HUES48 (cell line): ENCODE measurements at regions not wholly inside any gene's neighbourhood (a gene's known extent, or its start where the extent isn't known, plus 50 kb on each side); places are given as distances from the start of the nearest gene placed in this dataset.

Experiments used
- H3K27ac ChIP-seq: one replicate; pipeline ENCODE4 v1.7.0; 2013; ENCODE audit warnings: low read depth, low read length, inconsistent platforms
- H3K27me3 ChIP-seq: 2 replicates; pipeline ENCODE4 v1.6.1; 2013; ENCODE audit warnings: mild to moderate bottlenecking, low read length; ENCODE audit not compliant: control insufficient read depth, insufficient read depth
- H3K36me3 ChIP-seq: 2 replicates; pipeline ENCODE4 v1.6.1; 2013; ENCODE audit warnings: low read length; ENCODE audit not compliant: control insufficient read depth, insufficient read depth
- H3K4me1 ChIP-seq: 2 replicates; pipeline ENCODE4 v1.6.1; 2013; ENCODE audit warnings: mild to moderate bottlenecking, low read length; ENCODE audit not compliant: control insufficient read depth, insufficient read depth
- H3K4me3 ChIP-seq: 2 replicates; pipeline ENCODE4 v1.5.1; 2013; ENCODE audit warnings: mild to moderate bottlenecking, low read depth, low read length
- H3K9ac ChIP-seq: 2 replicates; pipeline ENCODE4 v1.6.1; 2013; ENCODE audit warnings: mild to moderate bottlenecking, low read depth, low read length, moderate library complexity
- H3K9me3 ChIP-seq: 2 replicates; pipeline ENCODE4 v1.6.1; 2013; ENCODE audit warnings: low read length; ENCODE audit not compliant: control insufficient read depth, insufficient read depth

DNA sequence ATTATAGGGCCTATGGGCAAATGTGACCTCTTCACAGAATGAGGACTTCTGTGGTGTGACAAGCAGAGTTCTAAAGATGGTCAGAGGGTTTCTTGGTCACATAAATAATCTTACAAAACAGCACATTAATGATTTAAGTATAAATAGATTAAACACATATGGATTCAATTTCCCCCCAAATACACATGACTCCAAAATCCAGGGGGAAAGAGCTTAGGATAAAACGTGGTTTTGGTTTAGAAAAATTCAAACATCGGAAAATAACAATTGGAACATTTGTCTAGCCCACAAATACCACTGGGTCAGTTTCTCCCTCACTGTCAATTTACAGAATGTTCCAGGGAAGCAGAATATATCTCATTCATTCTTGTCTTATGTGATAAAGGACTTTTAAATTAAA lies 283.1 kb downstream of the COG6 start:
- peaks cover 8% of the 10 kb centered on the region for H3K4me1 ChIP-seq
- H3K4me3 ChIP-seq = no peak overlapping the region
- H3K27me3 ChIP-seq = peaks cover 3% of the 10 kb centered on the region; the same call in 1 of the 2 replicates
- no peaks in the 10 kb centered on the region for H3K36me3 ChIP-seq
- no peak overlapping the region for H3K27ac ChIP-seq
- H3K9ac ChIP-seq = no peak overlapping the region
- H3K9me3 ChIP-seq = no peaks in the 10 kb centered on the region

DNA sequence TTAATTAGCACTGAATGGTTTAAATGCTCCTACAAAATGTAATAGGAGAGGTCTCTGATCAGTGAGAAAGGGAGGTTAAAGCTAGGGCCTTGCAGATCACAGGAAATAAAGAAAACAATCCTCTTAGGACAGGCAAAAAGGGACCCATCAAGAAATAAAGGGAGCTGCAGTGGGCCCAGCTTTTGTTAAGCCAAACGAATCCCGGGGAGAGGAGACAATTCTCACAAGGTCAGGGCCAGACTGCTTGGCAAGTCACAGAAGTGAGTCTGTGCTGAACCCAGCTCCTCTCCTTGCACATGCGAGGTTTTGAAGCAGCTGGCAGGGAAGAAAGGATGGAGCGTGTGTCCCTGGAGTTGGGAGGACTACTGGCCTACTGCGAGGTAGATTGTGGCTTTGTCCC lies 285.8 kb downstream of the COG6 start:
- no peaks in the 10 kb centered on the region for H3K36me3 ChIP-seq
- H3K4me1 ChIP-seq = peaks cover 8% of the 10 kb centered on the region
- no peaks in the 10 kb centered on the region for H3K9me3 ChIP-seq
- no peak overlapping the region for H3K9ac ChIP-seq
- H3K27me3 ChIP-seq = peaks cover 3% of the 10 kb centered on the region; the same call in 1 of the 2 replicates
- no peak overlapping the region for H3K27ac ChIP-seq
- no peak overlapping the region for H3K4me3 ChIP-seq

DNA sequence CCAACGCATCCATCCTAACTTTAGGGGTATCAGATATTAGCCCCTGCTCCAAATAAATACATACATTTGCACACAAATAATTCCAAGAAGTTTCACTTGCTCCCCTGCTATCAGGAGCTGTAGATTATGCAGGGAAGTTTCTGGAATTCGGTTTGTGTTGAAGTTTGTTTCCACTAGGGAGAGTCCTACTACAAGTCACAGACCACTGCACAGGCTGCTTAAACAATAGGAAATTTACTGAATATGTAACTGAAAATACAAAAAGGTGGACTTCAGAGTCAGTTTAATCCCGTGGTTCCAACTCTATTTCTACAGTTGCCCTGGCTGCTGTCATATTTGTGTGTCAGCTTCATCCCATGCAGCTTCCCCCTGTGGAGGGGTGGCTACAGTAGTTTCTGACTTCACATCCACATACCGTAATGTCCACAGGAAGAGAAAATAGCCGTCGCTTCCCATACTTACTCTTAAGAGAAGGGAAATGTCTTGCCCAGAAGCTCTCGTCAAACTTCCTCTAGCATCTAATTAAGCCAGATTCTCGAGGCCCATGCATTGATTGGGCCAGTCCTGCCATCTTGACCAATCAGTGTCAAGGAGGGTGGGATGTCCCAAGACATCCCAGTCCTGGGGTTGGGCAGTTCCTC lies 286.6 kb downstream of the COG6 start:
- no peak overlapping the region for H3K27ac ChIP-seq
- H3K9ac ChIP-seq = no peak overlapping the region
- no peaks in the 10 kb centered on the region for H3K9me3 ChIP-seq
- no peak overlapping the region for H3K4me3 ChIP-seq
- peaks cover 8% of the 10 kb centered on the region for H3K4me1 ChIP-seq
- H3K36me3 ChIP-seq = no peaks in the 10 kb centered on the region
- peaks cover 3% of the 10 kb centered on the region; the same call in 1 of the 2 replicates for H3K27me3 ChIP-seq

- Histone ChIP-seq H3K4me1 (peaks cover 8% of the 10 kb centered on the region), H3K36me3 (no peaks in the 10 kb centered on the region), H3K4me3 (no peak overlapping the region), H3K9ac (no peak overlapping the region), H3K27ac (no peak overlapping the region), H3K9me3 (no peaks in the 10 kb centered on the region), H3K27me3 (peaks cover 3% of the 10 kb centered on the region; the same call in 1 of the 2 replicates)
These were observed 287.3 kb downstream of the COG6 start for GRCh38 chr13:39942552-39943273.

GRCh38 chr13:39943711-39944110 lies 288.2 kb downstream of the COG6 start:
- H3K9ac ChIP-seq = no peak overlapping the region
- no peaks in the 10 kb centered on the region for H3K36me3 ChIP-seq
- no peaks in the 10 kb centered on the region for H3K9me3 ChIP-seq
- H3K27me3 ChIP-seq = peaks cover 3% of the 10 kb centered on the region; the same call in 1 of the 2 replicates
- no peak overlapping the region for H3K4me3 ChIP-seq
- peaks cover 8% of the 10 kb centered on the region for H3K4me1 ChIP-seq
- no peak overlapping the region for H3K27ac ChIP-seq

- Histone ChIP-seq H3K27ac (no peak overlapping the region), H3K27me3 (peaks cover 3% of the 10 kb centered on the region; the same call in 1 of the 2 replicates), H3K36me3 (no peaks in the 10 kb centered on the region), H3K4me1 (peaks cover 8% of the 10 kb centered on the region), H3K9me3 (no peaks in the 10 kb centered on the region), H3K9ac (no peak overlapping the region), H3K4me3 (no peak overlapping the region)
These were observed 289.8 kb downstream of the COG6 start for GRCh38 chr13:39945226-39945625.

DNA sequence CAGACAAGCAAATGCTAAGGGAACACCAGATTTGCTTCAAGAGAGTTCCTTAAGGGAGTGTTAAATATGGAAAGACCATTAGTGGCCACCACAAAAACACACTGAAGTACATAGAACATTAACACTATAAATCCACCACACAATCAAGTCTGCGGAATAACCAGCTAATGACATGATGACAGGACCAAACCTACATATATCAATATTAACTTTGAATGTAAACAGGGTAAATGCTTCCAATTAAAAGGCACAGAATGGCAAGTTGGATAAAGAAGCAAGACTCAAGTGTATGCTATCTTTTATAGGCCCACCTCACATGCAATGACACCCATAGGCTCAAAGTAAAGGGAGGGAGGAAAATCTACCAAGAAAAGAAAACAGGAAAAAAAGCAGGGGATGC lies 291.3 kb downstream of the COG6 start:
- no peaks in the 10 kb centered on the region for H3K9me3 ChIP-seq
- no peaks in the 10 kb centered on the region for H3K4me1 ChIP-seq
- no peak overlapping the region for H3K27ac ChIP-seq
- H3K4me3 ChIP-seq = no peak overlapping the region
- H3K36me3 ChIP-seq = no peaks in the 10 kb centered on the region
- H3K9ac ChIP-seq = no peak overlapping the region
- H3K27me3 ChIP-seq = no peaks in the 10 kb centered on the region

GRCh38 chr13:39951301-39951700 lies 295.8 kb downstream of the COG6 start:
- Histone ChIP-seq H3K36me3 (no peaks in the 10 kb centered on the region), H3K9me3 (no peaks in the 10 kb centered on the region), H3K4me3 (no peak overlapping the region), H3K4me1 (peaks cover 6% of the 10 kb centered on the region), H3K9ac (no peak overlapping the region), H3K27me3 (no peaks in the 10 kb centered on the region), H3K27ac (no peak overlapping the region)

DNA sequence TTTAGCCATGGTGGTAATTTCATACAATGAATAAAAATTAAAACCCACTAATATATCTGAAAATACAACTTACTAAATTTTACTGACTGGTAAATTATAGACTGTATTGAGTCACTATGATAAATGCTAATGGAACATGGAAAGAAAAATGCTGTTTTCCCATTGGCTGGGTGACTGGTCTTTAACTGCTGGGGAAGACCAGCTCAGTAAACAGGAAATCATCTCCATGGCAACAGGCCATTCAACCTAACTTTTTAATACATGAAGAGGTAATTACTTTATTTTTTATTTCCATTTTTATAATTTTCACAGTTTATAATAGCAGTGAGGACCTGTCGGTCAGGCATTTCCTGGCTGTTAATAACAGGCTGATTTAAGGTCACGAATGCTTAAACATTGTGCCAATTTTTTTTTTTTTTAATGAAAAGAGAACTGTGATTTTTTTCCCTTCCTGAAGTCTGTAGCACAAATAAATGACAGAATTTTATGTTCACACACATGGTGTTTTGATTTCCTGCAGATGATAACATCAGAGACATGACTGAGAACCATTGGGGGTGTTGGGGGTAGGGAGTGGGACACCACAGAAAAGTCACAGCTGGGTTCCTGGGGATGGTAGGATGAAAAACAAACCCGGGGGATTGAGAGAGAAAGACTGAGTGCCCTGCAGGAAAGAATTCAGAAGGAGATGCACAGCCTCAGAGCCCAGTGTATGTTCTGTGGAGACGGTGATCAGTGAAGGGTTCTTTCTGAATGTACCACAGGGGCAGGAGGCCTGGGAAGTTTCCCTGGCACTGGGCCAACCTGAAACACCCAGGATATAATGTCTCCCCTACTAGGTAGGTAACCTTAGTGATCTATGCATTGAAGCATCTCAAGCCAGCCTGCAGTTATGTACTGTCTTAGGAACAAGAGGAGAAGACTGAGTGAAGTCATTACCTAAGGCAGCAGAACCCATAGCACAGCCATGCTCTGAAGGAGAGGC lies 297.1 kb downstream of the COG6 start:
- no peaks in the 10 kb centered on the region for H3K36me3 ChIP-seq
- no peak overlapping the region for H3K27ac ChIP-seq
- H3K9ac ChIP-seq = no peak overlapping the region
- no peak overlapping the region for H3K4me3 ChIP-seq
- H3K9me3 ChIP-seq = no peaks in the 10 kb centered on the region
- no peaks in the 10 kb centered on the region for H3K27me3 ChIP-seq
- peaks cover 6% of the 10 kb centered on the region for H3K4me1 ChIP-seq

DNA sequence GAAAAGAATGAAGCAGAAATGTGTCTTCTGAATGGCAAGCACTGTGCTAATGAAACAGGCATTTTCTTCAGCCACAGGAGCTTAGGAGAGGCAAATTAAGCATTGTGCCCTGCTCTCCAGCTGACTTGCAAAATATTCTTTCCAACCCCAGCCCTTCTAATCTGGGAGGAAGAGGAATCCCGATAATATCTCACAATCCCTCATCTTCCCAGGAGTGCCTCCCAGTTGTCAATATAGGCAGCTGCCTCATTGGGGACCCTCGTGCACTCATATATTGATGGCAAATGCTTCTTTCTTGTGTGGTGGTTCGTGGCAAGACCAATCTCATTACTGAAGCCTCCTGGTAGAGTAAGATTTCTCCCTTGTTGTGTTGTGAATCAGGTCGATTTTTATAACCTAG lies 299.0 kb downstream of the COG6 start:
- Histone ChIP-seq H3K27me3 (no peaks in the 10 kb centered on the region), H3K4me1 (peaks cover 6% of the 10 kb centered on the region), H3K9me3 (no peaks in the 10 kb centered on the region), H3K27ac (no peak overlapping the region), H3K36me3 (no peaks in the 10 kb centered on the region), H3K4me3 (no peak overlapping the region), H3K9ac (no peak overlapping the region)
